ENCODE measurements at regions not wholly inside any gene's neighbourhood (a gene's known extent, or its start where the extent isn't known, plus 50 kb on each side); places are given as distances from the start of the nearest gene placed in this dataset.

- TF ChIP-seq CHD4 (IDR thresholded peaks at IDR 0.05; ENCODE audit: borderline replicate concordance) (no peak), CTCF (IDR thresholded peaks at IDR 0.05) (no peak), PBX3 (IDR thresholded peaks at IDR 0.05) (no peak), POLR2A (IDR thresholded peaks at IDR 0.05; ENCODE audit: low read length) (no peak), NPAS2 (CRISPR knock-in tag; IDR thresholded peaks at IDR 0.05; ENCODE audit: borderline replicate concordance) (no peak), HOXB13 (CRISPR knock-in tag; IDR thresholded peaks at IDR 0.05; ENCODE audit: low read depth) (no peak), MAFK (IDR thresholded peaks at IDR 0.05; ENCODE audit: partially characterized antibody) (no peak), BHLHE40 (IDR thresholded peaks at IDR 0.05; ENCODE audit: low read depth, low read length) (no peak), FOSL2 (IDR thresholded peaks at IDR 0.05) (no peak), FOSL2 (CRISPR knock-in tag; IDR thresholded peaks at IDR 0.05) (no peak)
Measured at GRCh38 chr7:82542665-82543064, 99.1 kb upstream of the CACNA2D1 start.

Measured in A549 (cell line).